ENCODE measurements at regions not wholly inside any gene's neighbourhood (a gene's known extent, or its start where the extent isn't known, plus 50 kb on each side); places are given as distances from the start of the nearest gene placed in this dataset.

- no peak overlapping the region for H3K4me3 ChIP-seq (ENCODE audit: low read depth, low read length)
- DNase-seq, result no peak
These were observed 263.5 kb downstream of the TAF11L14 start for GRCh38 chr5:17897776-17898175.

GRCh38 chr5:17898766-17899165, 264.5 kb downstream of the TAF11L14 start:
- no peak overlapping the region for H3K27ac ChIP-seq
- H3K4me3 ChIP-seq (ENCODE audit: low read depth, low read length), result no peak overlapping the region
- no peak for TF ChIP-seq CTCF (IDR thresholded peaks at IDR 0.05; ENCODE audit: low read depth, low read length, missing control alignments)
- no peak for DNase-seq
- H3K36me3 ChIP-seq (replicated peaks), result no peaks in the 10 kb centered on the region
- H3K27me3 ChIP-seq (replicated peaks), result no peaks in the 10 kb centered on the region
- in situ Hi-C loops (cut with HindIII; ENCODE audit: low pct_ligation_motif_present, low sequenced_read_pairs), result no loop called here

More at GRCh38 chr5:17897776-17898175, 263.5 kb downstream of the TAF11L14 start:
- H3K27me3 ChIP-seq (replicated peaks), result no peaks in the 10 kb centered on the region
- no peak for TF ChIP-seq CTCF (IDR thresholded peaks at IDR 0.05; ENCODE audit: low read depth, low read length, missing control alignments)
- no peaks in the 10 kb centered on the region for H3K36me3 ChIP-seq (replicated peaks)
- in situ Hi-C loops (cut with HindIII; ENCODE audit: low pct_ligation_motif_present, low sequenced_read_pairs), result no loop called here
- H3K27ac ChIP-seq, result no peak overlapping the region

GRCh38 chr5:17907094-17907493, 272.8 kb downstream of the TAF11L14 start:
- no peaks in the 10 kb centered on the region for H3K27me3 ChIP-seq (replicated peaks)
- in situ Hi-C loops (cut with HindIII; ENCODE audit: low pct_ligation_motif_present, low sequenced_read_pairs), result no loop called here
- no peak for TF ChIP-seq CTCF (IDR thresholded peaks at IDR 0.05; ENCODE audit: low read depth, low read length, missing control alignments)
- DNase-seq, result peak; percentile 36
- H3K27ac ChIP-seq, result no peak overlapping the region
- H3K4me3 ChIP-seq (ENCODE audit: low read depth, low read length), result no peak overlapping the region
- H3K36me3 ChIP-seq (replicated peaks), result no peaks in the 10 kb centered on the region

- Histone ChIP-seq H3K27me3 (replicated peaks) (no peaks in the 10 kb centered on the region), H3K27ac (no peak overlapping the region), H3K4me3 (ENCODE audit: low read depth, low read length) (no peak overlapping the region), H3K36me3 (replicated peaks) (no peaks in the 10 kb centered on the region)
- in situ Hi-C loops (cut with HindIII; ENCODE audit: low pct_ligation_motif_present, low sequenced_read_pairs), result no loop called here
- TF ChIP-seq CTCF (IDR thresholded peaks at IDR 0.05; ENCODE audit: low read depth, low read length, missing control alignments), result no peak
- no peak for DNase-seq
These were observed 276.1 kb downstream of the TAF11L14 start for GRCh38 chr5:17910318-17910717.

- no peak overlapping the region for H3K27ac ChIP-seq
- no peaks in the 10 kb centered on the region for H3K36me3 ChIP-seq (replicated peaks)
- H3K27me3 ChIP-seq (replicated peaks), result no peaks in the 10 kb centered on the region
- no peak overlapping the region for H3K4me3 ChIP-seq (ENCODE audit: low read depth, low read length)
- TF ChIP-seq CTCF (IDR thresholded peaks at IDR 0.05; ENCODE audit: low read depth, low read length, missing control alignments), result no peak
- in situ Hi-C loops (cut with HindIII; ENCODE audit: low pct_ligation_motif_present, low sequenced_read_pairs), result no loop called here
- DNase-seq, result no peak
These were observed 278.5 kb downstream of the TAF11L14 start for GRCh38 chr5:17912794-17913193.

GRCh38 chr5:17916446-17916845, 282.2 kb downstream of the TAF11L14 start:
- Histone ChIP-seq H3K36me3 (replicated peaks) (no peaks in the 10 kb centered on the region), H3K27ac (no peak overlapping the region), H3K27me3 (replicated peaks) (no peaks in the 10 kb centered on the region), H3K4me3 (ENCODE audit: low read depth, low read length) (no peak overlapping the region)
- DNase-seq, result no peak
- no peak for TF ChIP-seq CTCF (IDR thresholded peaks at IDR 0.05; ENCODE audit: low read depth, low read length, missing control alignments)
- in situ Hi-C loops (cut with HindIII; ENCODE audit: low pct_ligation_motif_present, low sequenced_read_pairs), result no loop called here
